K562 (cell line): ENCODE measurements at regions not wholly inside any gene's neighbourhood (a gene's known extent, or its start where the extent isn't known, plus 50 kb on each side); places are given as distances from the start of the nearest gene placed in this dataset.
"Not testable (repeated sequence)": the region's sequence is repeated elsewhere in the genome, so short reads cannot be mapped to it uniquely, and the experiment has no call there.

ENCODE experiments used
- ATAC-seq: fragments of 200-7000 bp; cut with Tn5 transposase; 3 replicates; pipeline ENCODE4 v1.9.1; 2020; ENCODE audit warnings: moderate library complexity
- BruUV-seq: library from RNA; stranded (reverse); fragments of 400-500 nt; replicated peaks from 2 replicates; lab custom pipeline; 2021; lab: Mats Ljungman, UMichigan
- CTCF ChIA-PET: fragments of 300-600 bp; formaldehyde crosslinking; extraction: SDS; loops from one replicate; lab custom pipeline; 2021; ENCODE audit warnings: low intra/inter-chr PET ratio; lab: Yijun Ruan, JAX
- POLR2A ChIA-PET: fragments of 300-600, 350-650 bp; sonication (Branson Sonifier 250); formaldehyde crosslinking; extraction: SDS; loops from one replicate; lab custom pipeline; 2021; ENCODE audit warnings: antibody characterized with exemption, inconsistent platforms; lab: Yijun Ruan, JAX
- DNase-seq, 4 experiments: peaks; one replicate each; pipeline versions ENCODE4 v3.0.0 to v3.0.0-alpha.2; 2011 to 2018; ENCODE audit warnings: low spot score in 3 of 4, mixed read lengths in 3 of 4; ENCODE audit errors: extremely low read depth in 1 of 4
- FAIRE-seq: peaks from 2 replicates; lab custom pipeline; 2011; peaks lifted over from hg19 to GRCh38; lab: Jason Lieb, UNC
- H2AFZ ChIP-seq: 2 replicates; pipeline ENCODE4 v1.6.0; 2011; ENCODE audit warnings: low read depth, low read length, control low read depth, inconsistent platforms
- H3K27ac ChIP-seq: fragments of 200-600 bp; 3 replicates; pipeline ENCODE4 v1.8.0; 2011; ENCODE audit warnings: low read depth, mild to moderate bottlenecking, control low read depth, inconsistent platforms, low read length, moderate library complexity, mixed read lengths; ENCODE audit errors: extremely low read depth
- H3K27me3 ChIP-seq, 2 experiments: fragments of 300-600 bp in 1 of 2; 2 replicates in 1 of 2; 3 replicates in 1 of 2; pipeline versions ENCODE4 v1.6.0 to v1.8.0; 2011; ENCODE audit warnings: inconsistent platforms in 2 of 2, low read length in 2 of 2, mild to moderate bottlenecking in 1 of 2, mixed read lengths in 1 of 2, moderate library complexity in 1 of 2; ENCODE audit not compliant: control insufficient read depth in 2 of 2, insufficient read depth in 2 of 2
- H3K36me3 ChIP-seq: fragments of 300-600 bp; 3 replicates; pipeline ENCODE4 v1.8.0; 2011; ENCODE audit warnings: mild to moderate bottlenecking, low read length, inconsistent platforms; ENCODE audit not compliant: control insufficient read depth, insufficient read depth
- H3K4me1 ChIP-seq, 2 experiments: fragments of 200-600 bp in 1 of 2; replicated peaks in 1 of 2; 2 replicates in 1 of 2; 3 replicates in 1 of 2; pipeline versions ENCODE4 v1.5.1 to v1.8.0; 2011; ENCODE audit warnings: inconsistent platforms in 2 of 2, low read length in 2 of 2, mild to moderate bottlenecking in 1 of 2, mixed read lengths in 1 of 2, moderate library complexity in 1 of 2; ENCODE audit not compliant: control insufficient read depth in 2 of 2, insufficient read depth in 2 of 2
- H3K4me2 ChIP-seq: 2 replicates; pipeline ENCODE4 v1.6.1; 2011; ENCODE audit warnings: low read length, control low read depth, inconsistent platforms, mixed read lengths; ENCODE audit not compliant: insufficient read depth
- H3K4me3 ChIP-seq: fragments of 200-600 bp; sonication (generic), shearing (Covaris generic); 2 replicates; pipeline ENCODE4 v1.5.1; 2016; ENCODE audit warnings: control low read depth, inconsistent platforms
- H3K79me2 ChIP-seq: fragments of 200-600 bp; 3 replicates; pipeline ENCODE4 v1.8.0; 2011; ENCODE audit warnings: low read length, inconsistent platforms; ENCODE audit not compliant: control insufficient read depth, insufficient read depth
- H3K9ac ChIP-seq, 2 experiments: 2 replicates each; pipeline versions ENCODE4 v1.6.0 to v1.6.1; 2011; ENCODE audit warnings: low read depth in 2 of 2, low read length in 2 of 2, control low read depth in 1 of 2, inconsistent platforms in 1 of 2, mild to moderate bottlenecking in 1 of 2, mixed read lengths in 1 of 2; ENCODE audit not compliant: insufficient read depth in 1 of 2
- H3K9me1 ChIP-seq: one replicate; pipeline ENCODE4 v1.6.0; 2011; ENCODE audit warnings: inconsistent platforms, mild to moderate bottlenecking, low read length, moderate library complexity; ENCODE audit not compliant: control insufficient read depth, insufficient read depth
- H3K9me3 ChIP-seq: replicated peaks from 2 replicates; pipeline ENCODE4 v1.5.1; 2011; ENCODE audit warnings: low read depth, low read length, inconsistent platforms; ENCODE audit not compliant: control insufficient read depth, insufficient read depth
- H4K20me1 ChIP-seq: replicated peaks from 2 replicates; pipeline ENCODE4 v1.6.1; 2011; ENCODE audit warnings: low read length, inconsistent platforms, mixed read lengths; ENCODE audit not compliant: control insufficient read depth, insufficient read depth
- MTA1 ChIP-seq: fragments of 450-650 bp; IDR thresholded peaks from 2 replicates; pipeline ENCODE4 v1.6.1; 2017; ENCODE audit warnings: borderline replicate concordance
- PPARD ChIP-seq: fragments of 250-450 bp; sonication (Bioruptor Pico); IDR thresholded peaks from 2 replicates; pipeline ENCODE4 v1.8.0; 2022; ENCODE audit warnings: inconsistent platforms, mild to moderate bottlenecking, moderate library complexity
- TCFL5 ChIP-seq: fragments of 250-450 bp; sonication (Bioruptor Pico); conservative IDR thresholded peaks from 2 replicates; pipeline ENCODE4 v1.6.1; 2021; ENCODE audit warnings: mild to moderate bottlenecking, moderate library complexity, matching md5 sums
- ZNF507 ChIP-seq: conservative IDR thresholded peaks from 2 replicates; pipeline ENCODE4 v1.6.1; 2017; ENCODE audit warnings: missing genetic modification characterization, missing compliant biosample characterization
- WGBS: fragments of 100-300 bp; shearing (Covaris generic); methylation state at CpG from one replicate; pipeline ENCODE4 v1.1.6; 2016; ENCODE audit warnings: low coverage, mixed read lengths; ENCODE audit not compliant: insufficient coverage; ENCODE audit errors: missing lambda C conversion rate; 5-methylcytosine and 5-hydroxymethylcytosine counted together
- in situ Hi-C: fragments of 300-500 bp; cut with MboI; formaldehyde crosslinking; loops from 4 replicates; pipeline ENCODE4 v1.15.0; 2018; ENCODE audit warnings: inconsistent platforms, mixed read lengths
- intact Hi-C: fragments of 100-400 bp; cut with micrococcal nuclease; formaldehyde crosslinking; loops from 2 replicates; pipeline ENCODE4 v1.14.2; 2022
- TF ChIP-seq, protein P1 (sequence below): fragments of 450-650 bp; IDR thresholded peaks from 2 replicates; pipeline ENCODE4 v1.6.1; 2016; ENCODE audit warnings: antibody characterized with exemption

DNA sequence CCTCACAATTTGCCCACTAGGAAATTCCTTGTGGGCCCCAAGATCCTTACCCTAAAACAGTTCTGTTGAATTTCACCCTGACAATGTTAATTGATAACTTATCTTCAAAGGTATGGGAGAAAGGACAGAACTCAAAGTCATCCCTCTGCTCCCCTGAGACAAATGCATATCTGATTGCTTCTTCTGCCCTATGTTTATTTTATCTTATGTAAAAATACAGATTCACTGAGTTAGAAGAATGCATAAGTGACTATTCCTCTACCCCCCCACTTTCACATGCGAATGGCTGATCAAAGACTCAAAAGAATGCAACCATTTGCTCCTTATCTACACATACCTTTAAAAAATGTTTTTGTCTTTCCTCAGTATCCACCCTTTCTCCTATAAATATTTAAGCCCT, 235.7 kb upstream of the SEMA3C start (continued):
- no peak for TF ChIP-seq PPARD (CRISPR knock-in tag)
- no peak for TF ChIP-seq MTA1
- no peak for TF ChIP-seq TCFL5 (CRISPR knock-in tag)
- TF ChIP-seq, protein P1, sequence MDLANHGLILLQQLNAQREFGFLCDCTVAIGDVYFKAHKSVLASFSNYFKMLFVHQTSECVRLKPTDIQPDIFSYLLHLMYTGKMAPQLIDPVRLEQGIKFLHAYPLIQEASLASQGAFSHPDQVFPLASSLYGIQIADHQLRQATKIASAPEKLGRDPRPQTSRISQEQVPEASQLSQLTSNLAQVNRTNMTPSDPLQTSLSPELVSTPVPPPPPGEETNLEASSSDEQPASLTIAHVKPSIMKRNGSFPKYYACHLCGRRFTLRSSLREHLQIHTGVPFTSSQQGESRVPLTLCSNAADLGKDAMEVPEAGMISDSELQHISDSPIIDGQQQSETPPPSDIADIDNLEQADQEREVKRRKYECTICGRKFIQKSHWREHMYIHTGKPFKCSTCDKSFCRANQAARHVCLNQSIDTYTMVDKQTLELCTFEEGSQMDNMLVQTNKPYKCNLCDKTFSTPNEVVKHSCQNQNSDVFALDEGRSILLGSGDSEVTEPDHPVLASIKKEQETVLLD = no peak
- TF ChIP-seq ZNF507 (tag) = no peak

DNA sequence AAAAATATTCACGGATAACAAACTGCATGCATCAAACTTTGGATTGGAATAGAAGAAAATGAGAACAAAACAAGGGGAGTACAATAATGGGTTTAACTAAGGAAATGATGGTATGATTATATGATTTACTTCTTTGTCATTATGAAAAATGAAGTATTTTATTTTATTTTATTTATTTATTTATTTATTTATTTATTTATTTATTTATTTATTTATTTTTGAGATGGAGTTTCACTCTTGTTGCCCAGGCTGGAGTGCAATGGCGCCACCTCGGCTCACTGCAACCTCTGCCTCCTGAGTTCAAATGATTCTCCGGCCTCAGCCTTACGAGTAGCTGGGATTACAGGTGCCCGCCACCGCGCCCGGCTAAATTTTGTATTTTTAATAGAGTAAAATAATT, 234.1 kb upstream of the SEMA3C start:
- FAIRE-seq, H2AFZ ChIP-seq, H3K79me2 ChIP-seq, BruUV-seq, H3K4me1 ChIP-seq, ATAC-seq, H3K36me3 ChIP-seq, POLR2A ChIA-PET, H3K4me2 ChIP-seq, H3K9me3 ChIP-seq, H4K20me1 ChIP-seq, H3K9me1 ChIP-seq, DNase-seq, H3K4me3 ChIP-seq, H3K27ac ChIP-seq, intact Hi-C loops, CTCF ChIA-PET, in situ Hi-C loops, H3K27me3 ChIP-seq, H3K9ac ChIP-seq: not testable (repeated sequence)
- 38% methylated on average over 9 of the region's 9 CpGs for WGBS
